ENCODE measurements at regions not wholly inside any gene's neighbourhood (a gene's known extent, or its start where the extent isn't known, plus 50 kb on each side); places are given as distances from the start of the nearest gene placed in this dataset.

- no peaks in the 10 kb centered on the region for H3K36me3 ChIP-seq (ENCODE audit: control insufficient read depth in 2 of 2, extremely low read depth in 1 of 2, insufficient read depth in 2 of 2, low read length in 2 of 2)
- no peak overlapping the region for H3K9ac ChIP-seq (replicated peaks; ENCODE audit: extremely low read depth, insufficient read depth, low read length)
- no peak overlapping the region for H3K27ac ChIP-seq (ENCODE audit: insufficient read depth, low read depth, low read length)
- BruUV-seq (replicated peaks): no TSS peak
- POLR2A ChIA-PET: no interaction called here
- no peaks in the 10 kb centered on the region for H3K9me1 ChIP-seq (replicated peaks; ENCODE audit: control insufficient read depth, extremely low read depth, insufficient read depth, low read length)
- no peaks in the 10 kb centered on the region for H3K4me1 ChIP-seq (ENCODE audit: control insufficient read depth, extremely low read depth, insufficient read depth, low read length)
- no peaks in the 10 kb centered on the region for H3K27me3 ChIP-seq (ENCODE audit: control insufficient read depth in 2 of 2, insufficient read depth in 2 of 2, low read length in 2 of 2)
- CTCF ChIA-PET: no interaction called here
- H2AFZ ChIP-seq (ENCODE audit: low read depth, low read length): no peak overlapping the region
- intact Hi-C loops (cut with micrococcal nuclease) (no loop called here), dilution Hi-C loops (cut with MboI; ENCODE audit: extremely low pct_ligation_motif_present, low sequenced_read_pairs) (no loop called here)
- H4K20me1 ChIP-seq (replicated peaks; ENCODE audit: control insufficient read depth, extremely low read depth, insufficient read depth, low read length): no peaks in the 10 kb centered on the region
- H3K9me3 ChIP-seq (replicated peaks; ENCODE audit: control insufficient read depth, insufficient read depth, low read length): no peaks in the 10 kb centered on the region
- FAIRE-seq: no peak
- H3K4me2 ChIP-seq (ENCODE audit: insufficient read depth, low read length): no peak overlapping the region
- TF ChIP-seq FOS (IDR thresholded peaks at IDR 0.05; ENCODE audit: borderline replicate concordance, insufficient read depth, low read length): no peak
- no peak for TF ChIP-seq GATA2 (IDR thresholded peaks at IDR 0.05; ENCODE audit: insufficient read depth, insufficient read length, low read depth, low read length)
- TF ChIP-seq POLR2AphosphoS5 (IDR thresholded peaks at IDR 0.05; ENCODE audit: insufficient read depth, low read depth, low read length): no peak
- no peak for TF ChIP-seq CTCF (IDR thresholded peaks at IDR 0.05; ENCODE audit: extremely low read depth in 1 of 2, insufficient read depth in 1 of 2, low read depth in 1 of 2, low read length in 2 of 2)
- TF ChIP-seq JUN (IDR thresholded peaks at IDR 0.05; ENCODE audit: borderline replicate concordance, insufficient read depth, insufficient read length, low read depth): no peak
- no peak for TF ChIP-seq EZH2 (IDR thresholded peaks at IDR 0.05; ENCODE audit: borderline replicate concordance, low read depth, low read length, severe bottlenecking)
- TF ChIP-seq POLR2A (IDR thresholded peaks at IDR 0.05; ENCODE audit: low read depth, low read length): no peak
- TF ChIP-seq MYC (IDR thresholded peaks at IDR 0.05; ENCODE audit: low read depth, low read length): no peak
- TF ChIP-seq MAX (IDR thresholded peaks at IDR 0.05; ENCODE audit: insufficient read depth, insufficient read length): no peak
- no peak overlapping the region for H3K4me3 ChIP-seq (replicated peaks in 1 of 3; ENCODE audit: insufficient read depth in 1 of 3, low read depth in 1 of 3, low read length in 3 of 3)
- DNase-seq (ENCODE audit: low read depth, low spot score): no peak
- no peaks in the 10 kb centered on the region for H3K79me2 ChIP-seq (ENCODE audit: control insufficient read depth, insufficient read depth, low read length)
Observed at GRCh38 chr6:23518294-23518693, 607.7 kb upstream of the NRSN1 start.
